HCT116 (cell line): ENCODE measurements at regions not wholly inside any gene's neighbourhood (a gene's known extent, or its start where the extent isn't known, plus 50 kb on each side); places are given as distances from the start of the nearest gene placed in this dataset.

ENCODE experiments used
- CTCF ChIP-seq, 3 experiments: fragments of 200-600 bp in 1 of 3; sonication (generic) in 1 of 3; IDR thresholded peaks in 2 of 3; conservative IDR thresholded peaks in 1 of 3; 2 replicates each; pipeline ENCODE4 v1.5.1; 2012 to 2017; ENCODE audit warnings: low read depth in 2 of 3, low read length in 2 of 3, antibody characterized with exemption in 1 of 3, borderline replicate concordance in 1 of 3, control low read depth in 1 of 3, mild to moderate bottlenecking in 1 of 3, mixed read lengths in 1 of 3, mixed run types in 1 of 3, moderate library complexity in 1 of 3; ENCODE audit not compliant: insufficient read depth in 1 of 3
- POLR2AphosphoS5 ChIP-seq: IDR thresholded peaks from 2 replicates; pipeline ENCODE4 v1.6.1; 2011; ENCODE audit warnings: mild to moderate bottlenecking, low read depth, low read length, moderate library complexity

DNA sequence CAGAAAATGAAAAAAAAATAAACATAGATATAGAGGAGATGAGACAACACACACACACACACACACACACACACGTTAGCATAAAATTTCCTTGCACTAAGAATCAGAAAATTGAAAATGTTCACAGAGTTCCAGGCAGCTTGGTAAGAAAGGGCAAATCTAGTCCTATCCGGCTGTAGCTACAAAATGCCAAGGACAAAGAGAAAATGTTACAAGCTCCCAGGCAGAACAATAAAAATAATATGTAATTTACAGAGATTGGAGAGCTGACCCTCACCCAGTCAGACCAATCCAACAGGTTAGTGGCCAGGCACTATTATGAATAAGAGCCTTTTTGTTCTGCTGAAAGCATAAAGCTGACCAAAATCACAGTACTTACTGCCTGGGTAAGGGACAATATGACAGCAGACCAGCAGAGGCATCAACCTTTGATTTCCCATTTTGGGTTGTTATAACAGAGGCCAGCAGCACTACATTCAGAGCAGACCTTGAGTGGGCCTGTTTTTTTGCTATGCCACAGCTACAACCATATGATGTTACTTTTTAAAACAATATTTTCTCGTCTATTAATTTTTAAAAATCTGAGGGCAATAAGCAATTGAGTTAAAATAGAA lies 892.6 kb downstream of the TAF11L14 start:
- no peak for TF ChIP-seq CTCF (IDR thresholded peaks at IDR 0.05 in 2 of 3, conservative IDR thresholded peaks at IDR 0.05 in 1 of 3; ENCODE audit: borderline replicate concordance in 1 of 3, insufficient read depth in 1 of 3, low read depth in 2 of 3, low read length in 2 of 3)
- no peak for TF ChIP-seq POLR2AphosphoS5
